GM19328 (cell line): ENCODE measurements at regions not wholly inside any gene's neighbourhood (a gene's known extent, or its start where the extent isn't known, plus 50 kb on each side); places are given as distances from the start of the nearest gene placed in this dataset.

ENCODE experiments used
- ATAC-seq: cut with Tn5 transposase; IDR thresholded peaks from one replicate; pipeline ENCODE4 v1.9.1; 2021; ENCODE audit warnings: mild to moderate bottlenecking, moderate library complexity; ENCODE audit not compliant: unreplicated experiment

DNA sequence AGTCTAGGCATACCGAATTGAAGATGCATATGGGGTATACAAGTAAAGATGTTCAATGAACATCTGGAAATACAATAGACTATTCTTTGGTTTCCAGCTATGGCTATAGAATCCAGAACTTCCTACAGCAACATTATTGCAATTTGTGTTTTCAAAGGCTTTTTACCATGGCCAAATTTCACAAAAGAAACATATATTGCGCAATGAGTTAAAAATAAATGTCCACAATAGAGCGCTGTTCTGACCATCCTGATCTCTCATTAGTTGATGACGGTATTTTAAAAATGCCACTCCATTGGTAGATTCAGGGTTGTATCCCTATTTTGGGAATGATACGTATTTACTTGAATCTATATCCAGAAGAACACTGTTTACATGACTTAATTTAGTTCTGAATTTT lies 139.2 kb downstream of the LINC00632 start:
- ATAC-seq = no peak

DNA sequence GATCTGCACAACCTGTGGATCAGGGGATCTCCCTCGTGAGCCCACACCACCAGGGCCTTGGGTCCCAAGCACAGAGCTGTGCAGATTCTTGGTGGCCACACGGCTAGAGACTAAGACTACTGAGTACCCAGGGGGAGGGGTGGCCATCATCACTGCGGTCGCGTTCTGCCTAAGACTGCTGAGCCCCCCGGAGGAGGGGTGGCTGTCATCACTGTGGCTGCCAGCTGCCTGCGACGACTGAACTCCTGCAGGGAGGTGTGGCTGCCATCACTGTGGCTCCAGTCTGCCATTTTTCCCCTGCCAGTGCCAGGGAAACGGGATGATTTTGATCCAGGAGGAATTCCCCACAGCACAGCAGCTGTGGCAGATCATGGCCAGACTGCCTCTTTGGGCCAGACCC lies 141.7 kb upstream of the SPANXB1 start:
- no peak for ATAC-seq

DNA sequence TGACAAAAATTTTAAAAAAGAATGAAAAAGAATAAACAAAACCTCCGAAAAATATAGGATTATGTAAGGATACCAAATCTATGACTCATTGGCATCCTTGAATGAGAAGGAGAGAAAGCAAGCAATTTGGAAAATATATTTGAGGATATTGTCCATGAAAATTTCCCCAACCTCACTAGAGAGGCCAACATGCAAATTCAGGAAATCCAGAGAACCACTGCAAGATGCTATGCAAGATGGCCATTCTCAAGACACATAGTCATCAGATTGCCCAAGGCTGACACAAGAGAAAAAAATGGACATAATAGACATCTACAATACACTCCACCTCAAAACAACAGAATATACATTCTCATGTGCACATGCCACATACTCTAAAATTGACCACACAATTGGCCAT lies 135.9 kb upstream of the SPANXB1 start:
- no peak for ATAC-seq

DNA sequence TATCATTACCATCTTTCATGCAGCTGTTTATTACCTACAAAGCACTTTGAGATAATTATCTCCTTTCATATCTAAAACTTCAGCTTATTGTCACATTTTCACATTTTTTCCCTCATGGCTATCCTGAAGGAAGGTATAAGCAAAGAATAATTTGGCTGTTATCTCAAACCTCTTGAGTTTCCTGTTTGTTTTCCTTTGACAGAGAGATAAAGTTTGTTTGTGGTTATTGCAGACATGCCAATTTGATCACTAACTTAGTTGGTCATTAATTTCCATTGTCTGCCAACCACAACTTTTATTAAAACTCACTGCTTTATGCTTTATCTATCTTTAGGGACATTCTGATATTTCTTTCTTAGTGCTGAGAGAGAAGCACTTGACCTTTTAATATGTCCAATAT lies 89.8 kb upstream of the SPANXB1 start:
- no peak for ATAC-seq

DNA sequence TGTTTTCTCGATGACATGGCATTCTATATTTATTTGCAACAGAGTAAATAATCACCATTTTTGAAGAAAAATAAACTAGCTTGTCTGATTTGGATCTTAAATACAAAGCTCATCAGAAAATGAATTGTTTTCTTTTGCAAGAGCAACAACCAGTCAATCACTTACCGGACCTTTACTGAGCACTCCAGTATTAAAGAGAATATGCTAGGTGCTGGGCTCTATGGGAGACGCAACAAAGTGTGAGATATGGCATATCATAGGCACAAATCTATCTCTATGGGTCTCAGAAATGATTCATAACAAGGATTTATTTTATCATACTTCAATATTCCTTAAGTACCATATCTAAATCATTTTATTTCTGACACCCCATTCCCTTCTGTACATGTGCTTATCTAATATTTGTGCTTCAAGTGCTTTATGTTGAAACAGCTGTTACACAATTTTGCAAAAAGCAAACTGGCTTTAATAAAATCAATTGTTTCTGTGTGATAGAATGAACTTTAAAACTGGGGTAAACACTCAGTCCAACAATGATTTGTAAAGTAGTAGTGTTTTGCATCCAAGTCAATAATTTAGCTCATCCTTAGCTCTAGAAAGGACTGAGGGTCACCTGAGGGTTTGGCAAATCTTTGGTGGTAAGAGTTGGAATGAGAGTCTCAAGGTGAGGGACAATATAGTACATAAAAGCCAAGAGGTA lies 88.4 kb upstream of the SPANXB1 start:
- no peak for ATAC-seq

DNA sequence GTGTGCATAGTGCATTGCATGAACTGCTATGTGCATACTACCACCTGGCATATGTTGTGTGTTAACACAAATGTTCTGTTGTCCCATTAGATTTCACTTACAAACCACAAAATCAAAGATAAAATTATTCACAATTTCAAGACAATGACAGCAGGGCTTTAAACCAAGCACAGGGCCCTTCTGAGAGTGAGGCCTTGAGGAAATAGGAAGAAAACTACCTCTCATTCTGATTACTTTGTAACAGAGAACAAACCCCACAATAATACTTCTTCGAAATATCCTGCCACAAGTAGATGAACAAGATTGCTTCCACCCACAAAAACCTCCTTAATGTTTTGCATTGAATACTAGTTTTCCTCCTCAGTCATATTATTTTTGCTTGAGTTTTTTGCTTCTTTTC lies 85.5 kb upstream of the SPANXB1 start:
- ATAC-seq = no peak

DNA sequence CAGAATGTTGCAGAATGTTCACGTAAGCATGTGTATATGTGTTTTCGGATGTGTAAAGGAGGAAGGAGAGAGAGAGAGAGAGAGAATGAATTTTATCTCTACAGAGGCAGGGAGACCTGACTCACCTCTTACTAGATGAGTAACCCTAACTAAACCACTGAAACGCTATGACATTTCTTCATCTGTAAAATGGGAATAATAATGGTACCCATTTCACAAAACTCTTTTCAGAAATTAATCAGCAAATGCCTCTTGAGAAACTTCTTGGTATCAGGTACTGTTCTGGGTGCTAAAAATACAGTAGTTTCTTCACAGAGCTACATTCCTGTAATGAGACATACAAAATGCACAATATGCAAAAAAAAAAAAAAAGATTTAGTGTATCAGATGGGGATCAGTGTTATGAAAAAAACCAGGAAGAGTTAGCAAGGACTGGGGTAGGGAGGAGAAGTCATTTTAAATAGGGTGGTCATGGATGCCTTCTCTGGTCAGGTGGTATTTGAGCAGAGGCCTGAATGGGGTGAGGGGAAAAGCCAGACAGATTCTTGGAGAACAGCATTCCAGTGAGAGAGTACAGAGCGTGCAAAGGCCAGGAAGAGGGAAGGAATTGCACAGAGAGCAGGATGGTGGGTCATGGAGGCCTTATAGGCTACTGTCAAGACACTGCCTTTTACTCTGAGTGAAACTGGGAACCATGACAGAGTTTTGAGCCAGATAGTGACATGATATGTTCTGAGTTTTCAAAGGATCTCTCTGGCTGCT lies 84.9 kb upstream of the SPANXB1 start:
- no peak for ATAC-seq

DNA sequence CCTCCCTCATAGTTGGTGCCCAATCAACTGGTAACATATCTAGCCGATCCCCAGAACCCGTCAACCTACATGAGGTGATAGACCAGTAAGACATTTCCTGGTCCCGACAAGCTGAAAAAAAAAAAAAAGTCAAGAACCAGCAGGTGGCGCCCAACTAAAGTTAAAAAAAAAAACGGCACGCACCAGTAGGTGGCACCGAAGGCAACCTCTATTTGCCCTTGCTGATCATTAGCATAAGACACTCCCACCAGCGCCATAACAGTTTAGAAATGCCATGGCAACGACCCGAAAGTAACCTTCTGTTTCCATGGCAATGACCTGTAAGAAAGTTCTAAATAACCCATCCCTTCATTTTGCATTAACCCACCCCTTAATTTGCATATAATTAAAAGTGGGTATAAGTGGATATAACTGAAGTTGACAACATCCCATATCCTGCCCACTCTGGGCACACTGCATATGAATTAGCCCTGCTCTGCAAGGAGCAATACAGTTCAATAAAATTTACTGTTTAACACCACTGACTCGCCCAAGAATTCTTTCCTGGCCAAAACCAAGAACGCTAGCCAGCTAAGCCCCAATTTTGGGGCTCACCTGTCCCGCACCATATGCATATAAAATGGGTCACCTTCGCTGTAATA lies 83.9 kb upstream of the SPANXB1 start:
- ATAC-seq = peak; percentile 90

DNA sequence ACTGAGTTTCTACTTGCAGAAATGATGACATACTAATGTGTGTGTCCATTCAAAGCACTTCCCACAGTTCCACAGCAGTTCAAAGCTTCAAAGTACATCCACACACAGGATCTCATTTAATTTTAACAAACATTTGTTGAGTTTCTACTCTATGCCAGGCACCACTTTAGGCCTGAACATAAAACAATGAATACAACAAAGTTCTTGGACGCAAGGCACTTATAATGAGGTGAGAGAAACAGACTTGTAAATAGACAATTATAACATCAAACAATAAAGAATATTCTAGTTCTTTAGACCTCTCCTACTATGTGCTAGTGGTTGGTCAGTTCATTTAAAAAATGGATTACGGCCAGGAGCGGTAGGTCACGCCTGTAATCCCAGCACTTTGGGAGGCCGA lies 82.0 kb upstream of the SPANXB1 start:
- no peak for ATAC-seq

DNA sequence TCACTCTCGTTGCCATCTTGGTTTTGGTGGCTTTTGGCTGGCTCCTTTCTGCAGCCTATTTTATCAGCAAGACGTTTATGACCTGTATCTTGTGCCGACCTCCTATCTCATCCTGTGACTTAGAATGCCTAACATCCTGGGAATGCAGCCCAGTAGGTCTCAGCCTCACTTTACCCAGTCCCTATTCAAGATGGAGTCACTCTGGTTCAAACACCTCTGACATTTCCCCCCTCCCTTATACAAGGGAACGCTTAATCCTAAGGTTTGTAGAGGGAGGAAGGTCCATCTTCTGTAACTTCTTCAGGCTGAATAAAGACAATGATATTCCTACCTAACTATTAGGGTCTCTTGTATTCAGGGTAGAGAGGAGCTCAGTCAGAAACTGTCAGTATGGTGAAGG lies 79.3 kb upstream of the SPANXB1 start:
- no peak for ATAC-seq

DNA sequence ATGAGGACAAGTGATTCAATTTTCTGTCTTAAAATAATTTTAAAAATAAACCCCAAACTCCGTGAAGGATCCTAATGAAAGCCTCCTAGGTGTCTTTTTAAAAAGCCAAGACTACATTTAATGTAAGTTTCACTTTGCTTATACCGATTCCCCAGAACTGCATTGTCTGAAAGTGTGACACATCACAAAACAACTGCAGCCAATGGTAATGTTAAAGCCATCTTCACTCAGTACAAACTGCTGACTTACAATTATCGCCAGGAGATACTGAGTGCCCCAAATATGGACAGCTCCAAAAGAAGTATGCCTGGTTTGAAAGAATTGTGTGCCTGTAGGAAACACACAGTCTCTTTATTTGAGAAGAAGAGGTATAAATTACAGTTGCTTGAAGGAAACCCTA lies 73.7 kb upstream of the SPANXB1 start:
- no peak for ATAC-seq

DNA sequence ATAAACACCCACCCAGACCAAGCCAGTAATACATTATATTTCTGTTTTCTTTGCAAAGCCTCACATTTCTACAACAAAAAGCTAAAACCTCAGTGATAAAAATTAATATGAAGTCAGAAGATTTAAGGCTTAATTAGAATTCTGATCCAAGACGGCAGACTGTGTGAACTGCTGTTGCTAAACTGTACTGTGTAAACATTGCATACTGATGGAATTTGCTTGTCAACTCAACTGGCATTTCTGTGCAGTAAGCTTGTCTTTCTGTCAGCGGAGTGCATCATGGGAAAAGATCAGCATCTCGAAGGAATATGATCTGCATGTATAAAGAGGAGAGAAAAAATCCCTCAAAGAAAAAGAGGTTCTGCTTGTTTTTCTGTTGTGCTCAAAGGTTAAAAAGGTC lies 69.4 kb upstream of the SPANXB1 start:
- ATAC-seq = no peak

DNA sequence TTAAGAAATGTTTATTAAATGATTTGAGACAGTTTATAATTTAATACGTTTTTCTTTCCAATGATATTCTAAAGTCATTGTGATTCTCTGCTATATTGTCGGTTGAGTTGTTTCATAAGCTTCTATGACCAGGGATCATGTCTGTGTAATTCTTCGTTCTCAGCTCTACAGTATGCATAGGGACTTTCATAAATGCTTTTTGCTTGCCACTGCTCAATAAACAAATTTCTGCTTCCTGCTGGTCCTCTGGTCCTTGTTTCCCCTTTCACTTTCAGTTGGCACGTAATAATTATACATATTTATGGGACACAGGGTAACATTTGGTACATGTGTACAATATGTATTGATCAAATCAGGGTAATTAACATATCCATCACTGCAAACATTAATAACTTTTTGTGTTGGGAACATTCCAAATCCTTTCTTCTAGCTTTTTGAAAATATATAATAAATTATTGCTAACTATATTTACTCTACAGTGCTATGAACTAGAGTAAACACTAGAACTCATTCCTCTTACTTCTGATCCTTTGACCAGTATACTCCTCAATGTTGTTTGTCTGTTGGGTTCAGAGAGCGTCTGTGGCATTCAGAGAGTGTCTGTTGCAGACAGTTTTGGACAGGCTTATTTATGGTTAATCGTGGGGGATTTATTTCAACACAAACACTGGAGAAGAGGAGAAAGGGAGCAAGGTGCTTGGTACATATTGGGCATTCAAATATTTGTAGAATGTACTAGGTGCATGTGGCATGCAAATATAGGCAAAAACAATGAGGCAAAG lies 68.3 kb upstream of the SPANXB1 start:
- ATAC-seq = no peak

DNA sequence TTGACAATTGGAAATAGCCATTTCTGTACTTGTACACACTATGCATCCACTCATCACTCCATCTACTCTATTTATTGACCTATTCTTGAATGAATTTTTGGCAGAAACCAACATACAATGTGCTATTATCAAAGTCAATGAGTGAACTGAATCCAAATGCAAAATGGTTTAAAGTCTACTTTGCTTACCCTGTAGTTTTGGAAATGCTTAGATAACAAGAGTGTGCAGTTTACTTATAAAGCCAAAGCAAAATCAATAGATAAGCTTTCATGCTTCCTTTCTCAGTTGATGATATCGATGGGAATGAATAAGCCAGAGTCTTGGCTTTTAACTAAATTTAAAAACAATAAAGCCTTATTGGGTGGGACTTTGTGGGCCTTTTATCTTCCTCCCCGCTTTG lies 58.9 kb upstream of the SPANXB1 start:
- ATAC-seq = no peak

DNA sequence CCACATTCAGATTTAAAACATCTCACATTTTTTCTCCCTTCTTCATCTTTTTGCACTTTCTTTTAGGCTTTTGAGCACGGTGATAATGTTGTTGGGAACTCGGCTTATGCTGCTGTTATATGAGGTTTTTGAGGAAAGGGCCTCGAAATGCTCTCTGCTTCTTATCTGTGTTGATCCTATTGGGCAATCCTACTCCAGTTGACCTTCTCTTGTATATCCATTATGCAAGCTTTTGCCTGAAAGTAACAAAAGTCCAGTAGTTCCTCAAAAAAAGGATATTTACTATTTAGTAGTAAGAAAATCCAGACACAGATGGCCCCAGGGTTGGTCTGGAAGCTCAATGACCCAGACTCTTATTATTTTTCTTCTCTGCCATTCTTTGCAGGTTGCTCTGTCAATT lies 57.7 kb upstream of the SPANXB1 start:
- ATAC-seq = no peak

DNA sequence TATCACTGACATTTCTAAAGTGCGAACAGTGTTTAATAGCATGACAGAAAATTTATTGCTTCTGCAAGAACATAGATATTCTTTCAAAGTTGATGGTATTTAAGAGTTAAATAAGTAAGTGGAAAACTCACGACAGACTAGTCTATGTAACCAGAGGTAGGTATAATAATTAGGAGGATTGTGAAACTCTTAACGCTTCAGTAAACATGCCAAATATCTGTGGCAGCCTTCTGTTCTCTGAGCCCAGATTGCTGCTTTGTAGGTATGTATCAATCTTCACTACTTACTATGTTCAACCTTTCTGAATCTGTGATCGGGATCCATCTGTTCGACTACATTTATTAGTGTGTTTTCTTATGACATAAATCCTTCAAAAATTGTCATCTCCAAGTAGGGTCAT lies 53.6 kb upstream of the SPANXB1 start:
- no peak for ATAC-seq

DNA sequence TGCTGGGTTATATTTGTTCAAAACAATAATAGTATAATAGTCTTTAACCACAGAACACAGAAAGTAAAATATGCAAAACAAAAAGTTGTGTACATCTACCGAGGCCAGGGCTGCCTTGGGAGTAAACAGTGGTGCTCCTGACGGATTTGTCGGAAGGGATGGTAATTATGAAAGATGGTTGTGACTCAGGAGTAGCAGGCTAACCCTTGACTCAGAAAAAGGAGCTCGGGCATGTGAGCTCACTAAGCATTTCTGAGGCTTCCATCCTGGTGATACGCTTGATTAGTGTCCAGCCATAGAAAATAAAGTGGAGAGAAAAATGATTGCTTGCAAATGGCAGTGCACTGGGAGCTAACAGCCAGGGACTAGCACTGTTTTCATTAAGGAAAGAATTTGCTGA lies 53.2 kb upstream of the SPANXB1 start:
- no peak for ATAC-seq
